Endodermal cell (in vitro differentiated cells): ENCODE measurements at regions not wholly inside any gene's neighbourhood (a gene's known extent, or its start where the extent isn't known, plus 50 kb on each side); places are given as distances from the start of the nearest gene placed in this dataset.

Experiments used
- DNase-seq: peaks from one replicate; pipeline ENCODE4 v3.0.0-alpha.2; 2017
- H3K27ac ChIP-seq: 2 replicates; pipeline ENCODE4 v1.5.1; 2013; ENCODE audit warnings: mild to moderate bottlenecking, low read depth, low read length, moderate library complexity
- H3K27me3 ChIP-seq: 2 replicates; pipeline ENCODE4 v1.6.1; 2013; ENCODE audit warnings: mild to moderate bottlenecking, low read length, moderate library complexity; ENCODE audit not compliant: insufficient read depth, control insufficient read depth, poor library complexity, severe bottlenecking
- H3K36me3 ChIP-seq: 2 replicates; pipeline ENCODE4 v1.7.0; 2013; ENCODE audit warnings: mild to moderate bottlenecking, low read length, moderate library complexity; ENCODE audit not compliant: control insufficient read depth, insufficient read depth
- H3K4me1 ChIP-seq: one replicate; pipeline ENCODE4 v1.7.0; 2013; ENCODE audit warnings: low read length; ENCODE audit not compliant: control insufficient read depth, insufficient read depth
- H3K4me3 ChIP-seq: 2 replicates; pipeline ENCODE4 v1.5.1; 2013; ENCODE audit warnings: mild to moderate bottlenecking, low read length, moderate library complexity
- H3K9ac ChIP-seq: 2 replicates; pipeline ENCODE4 v1.6.1; 2013; ENCODE audit warnings: mild to moderate bottlenecking, low read length, moderate library complexity; ENCODE audit not compliant: poor library complexity, severe bottlenecking; ENCODE audit errors: extremely low read depth
- H3K9me3 ChIP-seq: 2 replicates; pipeline ENCODE4 v1.6.1; 2013; ENCODE audit warnings: mild to moderate bottlenecking, low read length, moderate library complexity; ENCODE audit not compliant: control insufficient read depth
- H3K27ac Mint-ChIP-seq: 2 replicates; pipeline ENCODE4 v1.8.0; 2020; ENCODE audit warnings: mixed read lengths
- H3K27me3 Mint-ChIP-seq: 2 replicates; pipeline ENCODE4 v1.8.0; 2021; ENCODE audit warnings: mild to moderate bottlenecking, mixed read lengths; ENCODE audit not compliant: insufficient read depth
- H3K36me3 Mint-ChIP-seq: 2 replicates; pipeline ENCODE4 v1.8.0; 2020; ENCODE audit warnings: low read depth, mixed read lengths
- H3K4me1 Mint-ChIP-seq: 2 replicates; pipeline ENCODE4 v1.8.0; 2020; ENCODE audit warnings: mixed read lengths
- H3K4me3 Mint-ChIP-seq: 2 replicates; pipeline ENCODE4 v1.8.0; 2020; ENCODE audit warnings: mild to moderate bottlenecking, moderate library complexity, mixed read lengths
- H3K9me3 Mint-ChIP-seq: 2 replicates; pipeline ENCODE4 v1.8.0; 2020; ENCODE audit warnings: mild to moderate bottlenecking, mixed read lengths
- WGBS, 2 experiments: methylation state at CpG; one replicate each; pipeline versions ENCODE4 v1.1.5 to v1.1.7; 2013; ENCODE audit warnings: missing lambda C conversion rate in 2 of 2, mixed read lengths in 1 of 2; ENCODE audit not compliant: insufficient coverage in 1 of 2, insufficient read length in 1 of 2; 5-methylcytosine and 5-hydroxymethylcytosine counted together
- TF ChIP-seq, protein P1 (sequence below): fragments of 200-600 bp; sonication (generic); conservative IDR thresholded peaks from 2 replicates; pipeline ENCODE4 v1.5.0; 2021; ENCODE audit warnings: antibody characterized with exemption, mild to moderate bottlenecking

DNA sequence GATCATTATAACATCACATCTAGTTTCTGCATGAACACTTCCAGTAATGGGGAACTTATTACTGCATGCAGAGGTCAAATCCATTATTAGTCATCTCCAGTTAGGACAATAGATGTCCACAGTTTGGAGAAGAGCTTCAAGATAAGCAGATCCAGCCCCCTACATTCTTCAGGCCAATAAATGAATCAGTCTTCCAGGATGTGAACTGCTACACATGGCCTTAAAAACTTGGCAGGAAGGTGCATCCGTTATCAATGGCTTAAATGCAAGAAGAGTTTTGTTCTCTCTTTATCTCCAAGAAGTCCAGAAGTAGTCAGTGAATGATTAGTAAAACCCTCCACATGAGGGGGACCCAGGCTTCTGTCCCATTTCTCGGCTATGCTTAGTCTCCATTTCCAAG is 70.8 kb downstream of the DMRTA2 start:
- no peaks in the 10 kb centered on the region for H3K4me1 Mint-ChIP-seq
- H3K9ac ChIP-seq: no peak overlapping the region
- H3K9me3 Mint-ChIP-seq: peaks cover 2% of the 10 kb centered on the region
- no peaks in the 10 kb centered on the region for H3K36me3 Mint-ChIP-seq
- no peak overlapping the region for H3K4me3 Mint-ChIP-seq
- no peak overlapping the region for H3K27ac Mint-ChIP-seq
- no peaks in the 10 kb centered on the region for H3K4me1 ChIP-seq
- no peaks in the 10 kb centered on the region for H3K9me3 ChIP-seq
- peaks cover 17% of the 10 kb centered on the region for H3K27me3 Mint-ChIP-seq
- H3K4me3 ChIP-seq: no peak overlapping the region
- peaks cover 7% of the 10 kb centered on the region for H3K27me3 ChIP-seq
- TF ChIP-seq, protein P1, sequence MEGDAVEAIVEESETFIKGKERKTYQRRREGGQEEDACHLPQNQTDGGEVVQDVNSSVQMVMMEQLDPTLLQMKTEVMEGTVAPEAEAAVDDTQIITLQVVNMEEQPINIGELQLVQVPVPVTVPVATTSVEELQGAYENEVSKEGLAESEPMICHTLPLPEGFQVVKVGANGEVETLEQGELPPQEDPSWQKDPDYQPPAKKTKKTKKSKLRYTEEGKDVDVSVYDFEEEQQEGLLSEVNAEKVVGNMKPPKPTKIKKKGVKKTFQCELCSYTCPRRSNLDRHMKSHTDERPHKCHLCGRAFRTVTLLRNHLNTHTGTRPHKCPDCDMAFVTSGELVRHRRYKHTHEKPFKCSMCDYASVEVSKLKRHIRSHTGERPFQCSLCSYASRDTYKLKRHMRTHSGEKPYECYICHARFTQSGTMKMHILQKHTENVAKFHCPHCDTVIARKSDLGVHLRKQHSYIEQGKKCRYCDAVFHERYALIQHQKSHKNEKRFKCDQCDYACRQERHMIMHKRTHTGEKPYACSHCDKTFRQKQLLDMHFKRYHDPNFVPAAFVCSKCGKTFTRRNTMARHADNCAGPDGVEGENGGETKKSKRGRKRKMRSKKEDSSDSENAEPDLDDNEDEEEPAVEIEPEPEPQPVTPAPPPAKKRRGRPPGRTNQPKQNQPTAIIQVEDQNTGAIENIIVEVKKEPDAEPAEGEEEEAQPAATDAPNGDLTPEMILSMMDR: no peak
- DNase-seq: no peak
- H3K27ac ChIP-seq: no peak overlapping the region
- H3K36me3 ChIP-seq: no peaks in the 10 kb centered on the region
- WGBS, 2 experiments: 60 to 72% methylated on average over 1 to 2 of the region's 2 CpGs

DNA sequence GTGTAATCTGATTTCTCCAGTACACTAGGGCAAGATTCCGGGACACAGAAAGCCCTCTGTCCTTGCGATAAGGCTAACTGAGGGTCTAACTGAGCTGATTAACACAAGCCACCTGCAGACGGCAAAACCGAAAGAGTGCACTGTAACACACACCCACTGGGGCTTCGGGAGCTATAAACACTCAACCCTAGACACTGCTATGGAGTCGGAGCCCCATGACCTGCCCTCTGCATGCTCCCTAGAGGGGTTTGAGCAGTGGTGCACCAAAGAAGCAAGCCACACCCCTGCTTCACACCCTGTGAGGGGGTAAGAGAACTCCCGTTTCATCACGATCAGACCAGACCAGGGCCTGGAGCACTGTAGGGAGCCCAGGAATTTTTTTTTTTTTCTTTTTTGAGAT is 72.4 kb downstream of the DMRTA2 start:
- Histone ChIP-seq H3K9me3 (no peaks in the 10 kb centered on the region), H3K4me3 (no peak overlapping the region), H3K36me3 (no peaks in the 10 kb centered on the region), H3K4me1 (no peaks in the 10 kb centered on the region), H3K27me3 (peaks cover 7% of the 10 kb centered on the region), H3K27ac (no peak overlapping the region), H3K9ac (no peak overlapping the region)
- H3K27ac Mint-ChIP-seq: no peak overlapping the region
- H3K4me3 Mint-ChIP-seq: no peak overlapping the region
- no peaks in the 10 kb centered on the region for H3K4me1 Mint-ChIP-seq
- H3K27me3 Mint-ChIP-seq: peaks cover 15% of the 10 kb centered on the region
- H3K36me3 Mint-ChIP-seq: no peaks in the 10 kb centered on the region
- WGBS, 2 experiments: 87 to 89% methylated on average over 6 to 8 of the region's 8 CpGs
- no peak for DNase-seq
- TF ChIP-seq, protein P1: no peak
- H3K9me3 Mint-ChIP-seq: peaks cover 2% of the 10 kb centered on the region

DNA sequence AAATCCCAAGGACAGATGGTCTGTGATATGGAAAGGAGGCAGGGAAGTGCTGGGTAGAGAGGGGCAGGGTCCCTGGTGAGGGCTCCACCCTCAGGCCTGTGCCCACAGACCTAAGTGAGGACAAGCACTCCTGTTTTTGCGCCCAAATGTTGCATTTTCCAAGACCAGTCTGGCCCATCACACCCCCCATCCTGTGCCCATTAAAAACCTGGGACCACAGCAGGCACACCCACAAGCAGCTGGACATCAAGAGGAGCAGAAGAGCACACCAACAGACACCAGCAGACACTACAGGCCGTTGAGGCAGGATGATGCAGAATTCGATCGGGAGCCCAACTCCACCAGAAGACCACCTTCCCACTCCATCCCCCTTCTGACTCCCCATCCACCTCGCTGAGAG is 72.8 kb downstream of the DMRTA2 start:
- Histone ChIP-seq H3K27me3 (peaks cover 7% of the 10 kb centered on the region), H3K4me1 (no peaks in the 10 kb centered on the region), H3K9me3 (no peaks in the 10 kb centered on the region), H3K27ac (no peak overlapping the region), H3K9ac (no peak overlapping the region), H3K36me3 (no peaks in the 10 kb centered on the region), H3K4me3 (no peak overlapping the region)
- Mint-ChIP-seq H3K27me3 (peaks cover 18% of the 10 kb centered on the region), H3K4me3 (no peak overlapping the region), H3K36me3 (no peaks in the 10 kb centered on the region), H3K9me3 (peaks cover 3% of the 10 kb centered on the region), H3K27ac (no peak overlapping the region), H3K4me1 (no peaks in the 10 kb centered on the region)
- TF ChIP-seq, protein P1: no peak
- WGBS, 2 experiments: 77 to 80% methylated on average over 2 to 5 of the region's 5 CpGs
- DNase-seq: no peak
